ENCODE measurements at regions not wholly inside any gene's neighbourhood (a gene's known extent, or its start where the extent isn't known, plus 50 kb on each side); places are given as distances from the start of the nearest gene placed in this dataset.
"Not testable (repeated sequence)": the region's sequence is repeated elsewhere in the genome, so short reads cannot be mapped to it uniquely, and the experiment has no call there.

DNA sequence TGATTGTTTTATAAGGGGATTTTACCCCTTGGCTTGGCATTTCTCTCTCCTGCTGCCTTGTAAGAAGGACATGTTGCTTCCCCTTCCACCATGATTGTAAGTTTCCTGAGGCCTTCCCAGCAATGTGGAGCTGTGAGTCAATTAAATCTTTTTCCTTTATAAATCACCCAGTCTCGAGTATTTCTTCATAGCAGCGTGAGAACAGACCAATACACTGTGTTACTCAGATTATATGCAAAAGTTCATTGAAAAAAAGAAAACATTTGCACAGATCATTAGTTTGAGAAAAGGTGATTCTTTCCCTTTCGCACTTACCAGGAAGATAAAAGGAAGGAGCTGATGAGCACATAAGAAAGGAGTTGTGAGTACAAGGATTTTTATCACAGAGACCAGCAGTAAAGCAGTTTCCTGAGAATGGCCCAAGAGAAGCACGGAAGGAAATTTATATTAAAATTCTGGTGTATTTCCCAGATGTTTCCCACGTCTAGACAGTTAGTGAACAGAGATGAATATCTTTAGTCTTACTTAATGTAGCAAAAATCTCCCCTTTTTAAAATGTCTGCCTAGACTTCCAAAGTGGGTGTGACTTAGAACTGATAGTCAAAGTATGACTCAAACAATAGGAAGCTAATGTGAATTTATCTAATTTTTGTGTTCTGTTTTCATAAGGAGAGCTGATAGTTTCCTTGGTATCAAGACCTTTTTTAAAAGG is 431.8 kb upstream of the SGCG start:
- no peak for DNase-seq
- intact Hi-C loops (cut with DNase I), result no loop called here

DNA sequence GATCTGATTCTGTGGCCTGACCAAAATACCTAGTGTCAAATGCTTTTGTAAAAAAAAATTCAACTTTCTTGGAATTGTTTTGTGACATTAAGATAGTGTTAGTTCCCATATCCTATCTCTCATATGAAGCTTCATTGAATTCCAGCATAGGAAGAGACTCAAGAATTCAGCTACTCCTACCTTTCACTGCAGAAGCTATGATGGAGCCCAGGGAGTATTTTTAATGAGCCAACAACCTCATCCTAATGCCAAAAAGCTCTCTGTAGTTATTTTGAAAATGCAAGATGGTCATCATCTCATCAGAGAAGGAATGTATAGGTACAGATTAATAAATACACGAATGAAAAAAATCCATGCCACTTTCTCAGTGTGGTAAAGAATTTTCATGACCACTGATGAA is 431.2 kb upstream of the SGCG start:
- intact Hi-C loops (cut with DNase I), result no loop called here
- no peak for DNase-seq

DNA sequence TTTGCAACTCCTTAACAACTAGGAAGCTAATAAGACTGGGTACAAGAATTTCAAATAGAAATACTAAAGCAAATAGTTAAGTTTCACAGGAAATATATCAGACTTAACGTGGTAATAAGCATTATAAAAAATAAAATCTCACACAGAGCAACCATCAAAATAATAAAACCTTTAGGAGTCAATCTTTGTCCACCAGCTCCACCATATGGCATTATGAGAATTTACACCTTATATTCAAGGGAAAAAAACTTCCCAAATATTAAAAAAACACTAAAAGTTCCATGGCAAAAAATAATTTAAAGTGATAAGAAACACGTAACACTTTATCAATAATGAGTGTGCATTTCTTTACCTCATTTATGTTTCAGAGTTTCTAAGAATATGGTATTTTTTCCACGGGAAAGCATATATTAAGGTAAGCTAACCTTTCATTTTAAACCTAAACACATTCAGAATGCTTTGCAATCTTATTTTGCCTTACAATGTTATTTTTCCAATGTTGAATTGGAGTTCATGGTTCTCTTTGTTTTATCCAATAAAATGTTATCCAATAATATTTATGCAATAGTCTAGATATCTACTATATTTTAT is 423.2 kb upstream of the SGCG start:
- DNase-seq, result peak in 1 of 10 donors; percentile 7

DNA sequence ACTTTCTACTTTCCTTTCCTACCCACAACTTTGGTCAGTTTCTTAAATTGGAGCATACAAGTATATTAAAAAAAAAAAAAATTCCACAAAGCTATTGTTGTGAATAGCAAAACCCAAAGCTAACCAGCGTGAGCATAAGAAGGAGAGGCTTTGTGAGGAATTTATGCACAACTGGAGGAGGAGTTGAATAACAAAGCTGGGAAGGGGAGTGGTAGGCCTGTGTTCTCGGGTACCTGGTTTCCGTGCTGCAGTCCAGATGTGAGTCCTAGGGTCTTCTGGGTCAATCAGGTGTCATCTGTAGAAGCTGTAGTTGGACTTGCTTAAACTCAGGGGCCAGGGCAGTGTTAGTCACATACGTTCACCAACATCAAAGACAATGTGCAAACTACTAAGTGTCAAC is 422.5 kb upstream of the SGCG start:
- no peak for DNase-seq
- intact Hi-C loops (cut with DNase I), result no loop called here

More for the DNA sequence above, 423.2 kb upstream of the SGCG start:
- intact Hi-C loops (cut with DNase I), result no loop called here

DNA sequence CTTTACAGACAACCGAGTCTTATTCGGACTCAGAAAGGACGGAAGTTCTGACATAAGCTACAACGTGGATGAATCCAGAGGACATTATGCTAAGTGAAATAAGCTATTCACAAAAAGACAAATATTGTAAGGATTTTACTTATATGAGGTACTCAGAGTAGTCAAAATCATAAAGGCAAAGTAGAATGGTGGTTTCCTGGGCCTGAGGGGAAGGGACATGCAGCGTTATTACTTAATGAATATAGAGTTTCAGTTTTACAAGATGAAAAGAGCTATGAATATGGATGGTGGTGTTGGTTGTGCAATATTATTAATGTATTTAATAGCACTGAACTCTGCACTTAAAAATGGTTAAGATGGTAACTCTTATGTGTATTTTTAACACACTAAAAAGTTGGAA is 419.1 kb upstream of the SGCG start:
- no peak for DNase-seq
- intact Hi-C loops (cut with DNase I), result loop anchor here (5.0 kb wide), 1 partner anchor 1124 kb away; no protein-coding TSS in a partner anchor

DNA sequence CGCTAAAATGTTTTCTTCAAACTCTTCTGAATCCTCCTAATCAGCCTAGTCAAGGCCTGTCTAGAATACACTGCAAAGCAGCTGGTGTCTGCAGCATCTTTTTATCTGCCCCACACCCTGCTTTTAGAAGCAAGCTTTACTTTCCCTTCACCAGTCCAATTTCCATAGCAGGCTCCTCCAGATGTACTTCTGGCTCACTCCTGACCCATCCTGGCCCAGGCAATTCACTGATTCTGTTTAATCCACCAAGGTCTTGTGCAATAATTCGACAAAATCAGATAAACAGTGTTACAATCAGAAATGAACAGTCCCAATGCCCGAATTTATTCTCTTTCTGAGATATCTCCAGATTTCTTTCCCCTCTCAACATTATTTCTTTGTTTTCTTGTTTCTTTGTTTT is 415.2 kb upstream of the SGCG start:
- peak in 1 of 10 donors; percentile 9 for DNase-seq
- intact Hi-C loops (cut with DNase I), result no loop called here

DNA sequence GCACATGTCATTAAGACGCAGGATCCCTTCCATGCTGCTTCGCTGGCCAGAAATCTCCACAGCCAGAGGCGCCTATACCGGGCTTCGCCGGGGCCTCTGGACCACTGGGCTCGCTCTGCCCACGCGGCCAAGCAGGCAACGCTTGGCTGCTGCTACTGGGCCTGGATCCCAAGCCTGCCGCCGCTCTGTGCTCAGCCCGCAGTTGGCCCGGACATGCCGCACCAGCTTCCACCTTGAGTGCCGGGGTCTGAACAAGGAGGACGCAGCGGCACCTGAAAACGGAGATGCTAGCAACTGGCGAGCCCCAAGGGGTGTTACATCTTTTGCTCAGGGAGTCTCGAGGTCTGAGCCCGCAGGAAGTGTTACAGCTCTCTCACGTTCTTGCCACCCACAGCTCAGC is 409.9 kb upstream of the SGCG start:
- peak in 1 of 10 donors; percentile 77 for DNase-seq
- intact Hi-C loops (cut with DNase I), result no loop called here

DNA sequence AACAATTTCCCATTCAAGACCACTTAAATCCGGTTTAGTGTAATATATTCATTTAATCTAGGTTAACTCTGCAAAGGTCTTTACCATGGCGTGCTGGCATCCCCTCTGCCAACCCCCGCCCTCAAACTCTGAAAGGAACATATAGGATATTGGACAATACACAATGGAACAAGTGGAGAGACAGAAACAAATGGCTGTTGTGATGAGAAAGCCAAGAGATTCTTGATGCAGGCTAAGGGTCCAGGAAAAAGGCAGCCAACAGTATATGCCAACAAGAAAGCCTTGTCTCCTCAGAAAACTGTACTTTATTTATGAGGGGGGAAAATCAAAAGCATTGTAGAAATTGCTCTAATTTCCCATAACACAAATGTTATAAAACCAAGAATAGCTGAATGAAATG is 407.3 kb upstream of the SGCG start:
- DNase-seq, result no peak
- intact Hi-C loops (cut with DNase I), result no loop called here

DNA sequence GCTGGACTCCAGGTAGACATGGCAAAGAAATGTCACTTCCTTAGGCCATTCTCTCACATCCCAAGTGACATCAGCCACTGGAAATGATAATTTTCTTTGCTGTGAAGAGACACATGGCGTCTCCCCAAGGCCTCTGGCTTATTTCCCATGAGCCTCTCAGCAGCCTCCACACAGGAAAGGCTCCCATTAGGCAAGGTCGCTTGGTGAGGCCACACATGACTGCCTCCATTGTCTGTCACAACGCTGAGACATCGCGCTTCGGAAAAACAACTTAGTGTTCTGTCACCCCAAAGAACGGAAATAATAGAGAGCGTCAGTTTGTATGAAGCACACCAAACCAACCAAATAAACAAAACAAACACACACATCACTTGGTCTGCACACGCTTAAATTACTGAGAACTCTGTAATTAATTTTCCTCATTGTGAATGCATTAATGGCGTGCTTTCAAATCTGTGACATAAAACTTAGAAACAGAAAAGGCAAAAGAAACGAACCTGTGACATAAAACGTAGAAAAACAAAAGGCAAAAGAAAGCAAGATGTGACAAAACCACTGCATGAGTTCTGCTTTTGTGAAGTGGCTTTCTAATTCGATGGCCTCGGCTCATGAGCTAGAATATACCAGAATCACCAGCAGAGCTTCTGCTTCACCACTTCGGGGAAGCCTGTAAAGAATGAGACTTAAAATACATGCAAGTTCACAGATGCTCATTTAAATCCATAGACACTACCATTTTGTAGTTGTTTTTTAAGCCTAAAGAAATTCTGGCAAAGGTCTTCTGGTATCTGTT is 404.2 kb upstream of the SGCG start:
- intact Hi-C loops (cut with DNase I), result no loop called here
- DNase-seq, result no peak

DNA sequence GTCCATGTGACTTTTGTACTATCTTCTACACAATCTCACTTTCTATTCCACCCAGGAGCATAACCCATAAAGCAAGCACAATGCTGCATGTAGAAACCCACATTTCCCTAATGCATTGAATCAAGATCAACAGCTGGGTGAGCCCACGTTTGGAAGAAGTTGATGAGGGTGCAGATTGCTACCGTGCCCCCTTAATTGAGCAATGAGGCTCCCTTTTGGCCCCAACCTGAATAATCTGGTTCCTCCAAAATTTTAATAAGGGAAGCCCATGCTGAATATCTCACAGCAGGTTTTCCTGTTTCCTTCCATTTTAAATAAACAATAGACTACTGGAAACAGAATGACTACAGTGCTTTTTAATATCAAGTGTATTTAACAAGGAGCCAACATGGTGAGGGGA is 403.6 kb upstream of the SGCG start:
- no peak for DNase-seq
- intact Hi-C loops (cut with DNase I), result no loop called here

DNA sequence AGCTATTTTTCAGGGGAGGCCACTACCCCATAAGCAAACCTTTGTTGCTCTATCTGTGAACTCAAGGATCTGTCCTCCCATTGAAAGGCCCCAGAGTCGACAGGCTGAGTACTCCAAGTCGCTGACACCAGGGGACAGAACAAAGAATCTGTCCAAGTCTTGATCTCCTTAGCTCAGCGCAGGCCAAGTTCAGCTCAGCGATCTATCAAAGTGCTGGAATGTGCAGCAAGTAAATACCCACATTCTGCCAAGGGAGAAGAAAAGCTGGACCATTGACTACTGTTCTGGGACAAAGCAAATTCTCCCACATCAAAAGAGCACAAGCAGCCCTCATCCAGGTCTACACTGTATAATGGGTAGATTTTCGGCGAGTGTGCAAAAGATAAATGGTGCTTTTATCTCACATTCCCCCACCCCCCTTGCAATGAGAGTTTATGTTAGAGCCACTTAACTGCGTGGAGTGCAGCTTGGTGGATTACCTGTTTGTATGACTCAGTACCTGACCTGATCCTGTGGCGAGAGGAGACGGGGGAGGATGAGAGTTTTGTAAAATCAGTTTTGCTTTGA is 391.7 kb upstream of the SGCG start:
- intact Hi-C loops (cut with DNase I), result no loop called here
- DNase-seq, result no peak

DNA sequence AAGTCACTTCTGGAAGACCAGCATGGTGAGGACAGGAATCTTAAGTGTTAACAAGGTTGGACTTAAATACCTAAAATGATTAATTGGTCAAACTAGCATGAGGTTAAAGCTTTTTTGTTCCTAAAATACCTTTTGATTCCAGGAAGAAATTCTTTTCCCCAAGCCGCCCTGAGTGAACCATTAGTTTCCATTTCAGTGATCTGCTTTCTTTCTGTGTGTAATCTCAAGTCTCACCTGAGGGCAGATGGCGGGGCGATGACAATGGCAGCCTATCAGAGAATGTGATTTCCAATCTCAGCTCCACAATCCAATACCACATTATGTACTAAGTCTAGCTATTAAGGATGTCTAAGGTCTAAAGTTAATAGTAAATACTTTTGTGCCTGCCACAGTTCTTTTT is 390.9 kb upstream of the SGCG start:
- no peak for DNase-seq
- intact Hi-C loops (cut with DNase I), result no loop called here

DNA sequence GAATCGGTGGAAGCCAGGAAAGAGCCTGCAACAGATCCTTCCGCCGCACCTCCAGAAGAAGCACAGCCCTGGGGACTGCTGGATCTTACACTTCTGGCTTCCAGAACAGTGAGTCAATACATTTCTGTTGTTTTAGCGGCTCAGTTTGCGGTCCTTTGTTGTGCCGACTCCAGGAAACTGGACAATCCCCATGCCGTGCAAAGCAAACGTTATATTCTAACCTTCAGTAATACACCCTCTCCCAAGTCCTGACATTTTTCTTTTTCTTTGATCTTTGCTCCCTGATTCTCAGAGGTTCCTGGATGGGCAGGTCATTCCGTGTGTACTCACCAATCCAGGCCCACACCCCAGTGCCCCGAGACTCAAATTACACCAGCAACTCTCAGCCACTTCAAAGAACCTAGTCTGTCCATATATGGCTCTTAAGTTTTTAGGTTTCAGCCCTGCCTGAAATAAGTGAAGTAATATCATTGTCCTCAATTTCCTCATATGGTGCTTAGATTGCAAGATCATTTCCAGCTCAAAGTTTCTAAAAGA is 387.1 kb upstream of the SGCG start:
- no peak for DNase-seq
- intact Hi-C loops (cut with DNase I), result no loop called here

DNA sequence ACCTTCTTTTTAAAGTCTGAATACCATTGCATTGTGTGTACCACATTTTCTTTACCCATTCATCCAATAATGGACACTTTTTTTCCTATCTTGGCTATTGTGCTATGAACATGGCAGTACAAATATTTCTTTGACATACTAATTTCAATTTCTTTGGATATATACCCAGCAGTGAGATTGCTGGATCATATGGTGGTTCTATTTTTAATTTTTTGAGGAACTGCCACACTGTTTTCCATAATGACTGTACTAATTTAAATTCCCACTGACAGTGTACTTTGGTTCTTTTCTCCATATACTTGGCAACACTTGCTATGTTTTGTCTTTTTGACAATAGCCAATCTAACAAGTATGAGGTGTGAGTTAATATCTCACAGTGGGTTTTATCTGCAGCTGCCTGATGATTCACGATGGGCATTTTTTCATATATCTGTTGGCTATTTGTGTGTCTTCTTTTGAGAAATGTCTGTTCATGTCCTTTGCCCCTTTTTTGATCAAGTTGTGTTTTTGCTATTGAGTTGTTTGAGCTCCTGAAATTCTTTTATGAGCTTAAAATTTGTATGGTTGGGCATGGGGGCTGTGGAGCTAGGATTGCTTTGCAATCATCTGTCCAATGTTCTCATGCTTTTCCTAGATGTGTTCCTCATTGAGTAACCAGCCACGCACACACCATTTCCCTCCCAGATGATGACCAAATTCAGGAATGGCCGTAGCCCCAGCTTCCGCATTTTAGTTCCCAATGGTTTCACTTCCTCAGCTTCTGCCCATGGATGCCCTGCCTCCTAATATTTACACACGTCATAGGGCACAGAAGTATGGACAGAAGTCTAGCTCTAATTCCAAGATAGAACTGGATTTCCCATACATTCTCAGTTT is 380.0 kb upstream of the SGCG start:
- intact Hi-C loops (cut with DNase I), result loop anchor here (1.0 to 10.0 kb wide), 3 partner anchors 220 to 519 kb away; no protein-coding TSS in a partner anchor
- DNase-seq, result peak in 1 of 10 donors; percentile 31

DNA sequence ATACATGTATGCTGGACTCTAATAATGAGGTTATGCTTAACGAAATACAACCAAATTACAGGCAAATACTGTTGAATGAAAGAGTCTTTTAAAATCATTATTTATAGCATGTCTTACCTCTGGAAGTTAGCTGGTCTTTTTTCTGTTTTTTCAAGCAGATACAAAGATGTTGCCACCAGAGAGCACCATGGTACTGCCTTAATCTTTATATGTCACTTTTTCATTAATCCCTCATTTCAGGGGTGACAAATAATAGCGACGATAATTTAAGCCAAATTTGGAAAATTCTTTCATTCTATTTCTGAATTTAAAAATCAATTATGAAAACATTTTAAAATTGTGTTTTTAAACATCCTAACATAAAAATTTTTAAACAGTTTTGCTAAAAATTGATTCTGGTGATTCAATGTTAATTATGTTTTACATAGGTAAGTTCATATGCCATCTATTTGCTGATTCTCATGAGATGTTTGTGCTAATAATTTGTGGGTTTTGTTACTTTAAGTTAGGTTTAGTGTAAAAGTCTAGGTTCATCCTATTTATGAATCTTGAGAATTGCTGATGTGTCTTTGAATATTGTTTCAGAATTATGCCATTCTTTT is 379.3 kb upstream of the SGCG start:
- intact Hi-C loops (cut with DNase I), result loop anchor here (1.0 to 10.0 kb wide), 3 partner anchors 219 to 518 kb away; no protein-coding TSS in a partner anchor
- DNase-seq, result no peak

DNA sequence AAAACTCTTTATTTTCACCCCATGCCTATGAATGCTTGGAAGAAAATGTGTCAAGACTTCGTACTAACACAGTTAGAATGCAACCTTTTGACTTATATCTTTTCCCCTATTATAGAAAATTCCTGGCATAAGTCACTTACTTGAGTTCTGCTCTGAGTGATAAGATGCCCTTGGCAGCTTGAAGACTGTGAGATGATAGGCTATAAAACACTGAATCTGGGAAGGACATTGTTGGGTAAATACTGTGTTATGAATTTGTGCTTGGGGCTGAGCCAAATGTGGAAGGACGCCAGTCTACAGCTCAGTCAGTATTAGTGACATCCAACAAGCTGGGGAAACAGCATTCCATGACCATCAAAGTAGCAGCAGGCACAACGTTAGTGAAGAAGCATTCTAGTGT is 368.0 kb upstream of the SGCG start:
- no peak for DNase-seq
- intact Hi-C loops (cut with DNase I), result no loop called here

DNA sequence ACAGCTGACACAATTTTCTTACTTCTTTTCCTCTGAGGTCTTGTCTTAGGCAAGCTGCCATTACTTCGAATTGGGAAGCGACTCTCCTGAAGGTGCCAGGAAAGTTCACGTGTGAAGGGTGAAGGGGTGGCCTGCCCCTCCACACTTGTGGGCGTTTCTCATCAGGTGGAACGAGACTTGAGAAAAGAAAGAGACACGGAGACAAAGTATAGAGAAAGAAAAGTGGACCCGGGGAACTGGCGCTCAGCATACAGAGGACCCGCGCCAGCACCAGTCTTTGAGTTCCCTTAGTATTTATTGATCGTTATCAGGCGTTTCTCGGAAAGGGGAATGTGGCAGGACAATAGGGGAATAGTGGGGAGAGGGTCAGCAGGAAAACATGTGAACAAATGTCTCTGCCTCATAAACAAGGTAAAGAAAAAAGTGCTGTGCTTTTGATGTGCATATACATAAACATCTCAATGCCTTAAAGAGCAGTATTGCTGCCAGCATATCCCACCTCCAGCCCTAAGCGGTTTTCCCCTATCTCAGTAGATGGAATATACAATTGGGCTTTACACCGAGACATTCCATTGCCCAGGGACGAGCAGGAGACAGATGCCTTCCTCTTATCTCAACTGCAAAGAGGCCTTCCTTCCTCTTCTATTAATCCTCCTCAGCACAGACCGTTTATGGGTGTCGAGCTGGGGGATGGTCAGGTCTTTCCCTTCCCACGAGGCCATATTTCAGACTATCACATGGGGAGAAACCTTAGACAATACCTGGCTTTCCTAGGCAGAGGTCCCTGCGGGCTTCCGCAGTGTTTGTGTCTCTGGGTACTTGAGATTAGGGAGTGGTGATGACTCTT is 367.0 kb upstream of the SGCG start:
- intact Hi-C loops (cut with DNase I); DNase-seq: not testable (repeated sequence)

DNA sequence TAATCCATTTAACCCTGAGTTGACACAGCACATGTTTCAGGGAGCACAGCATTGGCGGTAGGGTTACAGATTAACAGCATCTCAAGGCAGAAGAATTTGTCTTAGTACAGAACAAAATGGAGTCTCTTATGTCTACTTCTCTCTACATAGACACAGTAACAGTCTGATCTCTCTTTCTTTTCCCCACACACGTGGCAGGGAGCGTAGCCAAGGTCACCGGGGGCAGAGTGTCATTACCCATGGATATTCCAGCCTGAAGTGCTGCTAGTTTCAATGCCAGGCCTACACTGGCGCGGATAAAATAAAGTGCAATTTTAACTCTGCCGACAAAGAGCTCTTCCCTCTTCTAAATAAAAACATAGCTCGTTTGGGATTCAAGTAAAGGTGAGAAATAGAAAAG is 366.3 kb upstream of the SGCG start:
- intact Hi-C loops (cut with DNase I); DNase-seq: not testable (repeated sequence)

DNA sequence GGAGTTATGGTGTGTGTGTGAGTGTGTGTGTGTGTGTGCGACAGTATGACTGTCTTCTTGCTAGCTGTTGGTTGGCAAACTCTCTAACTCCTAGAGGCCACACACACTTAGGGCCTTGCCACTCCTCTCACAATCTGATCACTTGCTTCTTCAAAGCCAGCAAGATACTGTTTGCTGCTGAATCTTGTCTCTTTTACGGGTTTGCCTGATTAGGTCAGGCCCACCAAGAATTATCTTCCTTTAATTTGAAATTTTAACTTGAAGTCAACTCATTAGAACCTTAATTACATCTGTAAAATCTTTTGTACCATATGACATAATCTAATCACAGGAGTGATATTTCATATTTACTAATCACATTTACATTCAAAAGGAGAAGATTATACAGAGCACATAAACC is 359.2 kb upstream of the SGCG start:
- no peak for DNase-seq
- intact Hi-C loops (cut with DNase I), result no loop called here

Measured in posterior cingulate gyrus (tissue), 11 donors.